A549 (cell line): ENCODE measurements at regions not wholly inside any gene's neighbourhood (a gene's known extent, or its start where the extent isn't known, plus 50 kb on each side); places are given as distances from the start of the nearest gene placed in this dataset.

Source experiments
- CTCF ChIP-seq: fragments of >200 bp; sonication (Bioruptor Twin); formaldehyde crosslinking; IDR thresholded peaks from 3 replicates; pipeline ENCODE4 v1.5.1; 2016
- E2F6 ChIP-seq: IDR thresholded peaks from 2 replicates; pipeline ENCODE4 v1.6.1; 2012; ENCODE audit warnings: low read depth, borderline replicate concordance
- MAZ ChIP-seq: fragments of 150-350 bp; IDR thresholded peaks from 2 replicates; pipeline ENCODE4 v1.6.1; 2014; ENCODE audit warnings: antibody characterized with exemption, low read depth, low read length, borderline replicate concordance
- NFE2L2 ChIP-seq: fragments of 150-350 bp; conservative IDR thresholded peaks from 2 replicates; pipeline ENCODE4 v1.6.1; 2014; ENCODE audit warnings: low read length
- POLR2A ChIP-seq: IDR thresholded peaks from 2 replicates; pipeline ENCODE4 v1.6.1; 2012; ENCODE audit warnings: mild to moderate bottlenecking, low read length

GRCh38 chrX:16251782-16252181 is 84.5 kb downstream of the MAGEB17 start:
- TF ChIP-seq MAZ (no peak), POLR2A (no peak), E2F6 (no peak), CTCF (no peak), NFE2L2 (no peak)
